HG03575 (cell line): ENCODE measurements at regions not wholly inside any gene's neighbourhood (a gene's known extent, or its start where the extent isn't known, plus 50 kb on each side); places are given as distances from the start of the nearest gene placed in this dataset.

Experiments
- ATAC-seq: cut with Tn5 transposase; IDR thresholded peaks from one replicate; pipeline ENCODE4 v1.9.1; 2021; ENCODE audit not compliant: unreplicated experiment, insufficient number of reproducible peaks, low FRiP score; ENCODE audit errors: extremely low read depth

GRCh38 chr3:168622795-168623194 is 527.1 kb upstream of the GOLIM4 start:
- ATAC-seq, result no peak

DNA sequence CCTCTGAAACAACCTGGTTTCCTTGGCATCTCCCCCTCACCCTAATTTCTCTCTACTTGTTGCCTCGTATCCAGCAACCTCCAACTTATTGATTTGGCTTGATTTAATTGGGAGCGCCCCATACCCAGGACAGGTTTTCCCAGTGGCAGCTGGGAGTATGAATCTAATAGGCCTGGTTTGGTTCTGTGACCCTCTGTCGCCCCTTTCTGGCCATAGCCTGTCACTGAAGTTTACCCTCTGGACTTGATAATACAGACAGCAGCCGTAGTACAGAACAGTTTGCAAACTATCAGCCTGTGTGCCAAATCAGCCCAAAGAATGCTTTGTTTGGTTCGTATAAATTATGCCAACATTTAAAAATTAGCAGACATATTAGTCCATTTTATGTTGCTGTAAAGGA is 525.1 kb upstream of the GOLIM4 start:
- ATAC-seq, result no peak

DNA sequence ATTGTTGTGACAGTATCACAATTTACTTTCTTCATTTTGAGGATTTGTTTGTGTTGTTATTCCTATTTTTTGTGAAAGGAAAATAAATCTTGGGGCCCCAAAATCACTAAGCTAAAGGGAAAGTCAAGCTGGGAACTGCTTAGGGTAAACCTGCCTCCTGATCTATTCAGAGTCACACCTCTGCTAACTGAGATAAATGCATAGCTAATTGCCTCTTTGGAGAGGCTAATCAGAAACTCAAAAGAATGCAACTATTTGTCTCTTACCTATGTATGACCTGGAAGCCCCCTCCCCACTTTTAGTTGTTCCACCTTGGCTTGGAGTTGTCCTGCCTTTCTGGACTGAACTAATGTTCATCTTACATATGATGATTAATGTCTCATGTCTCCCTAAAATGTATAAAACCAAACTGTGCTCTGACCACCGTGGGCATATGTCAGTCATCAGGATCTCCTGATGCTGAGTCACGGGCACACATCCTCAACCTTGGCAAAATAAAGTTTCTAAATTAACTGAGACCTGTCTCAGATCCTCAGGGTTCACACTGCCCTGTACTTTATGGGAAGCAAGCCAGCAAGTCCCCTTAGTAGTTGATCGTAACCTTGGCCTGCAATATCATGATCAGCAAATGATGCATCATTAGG is 523.2 kb upstream of the GOLIM4 start:
- no peak for ATAC-seq

DNA sequence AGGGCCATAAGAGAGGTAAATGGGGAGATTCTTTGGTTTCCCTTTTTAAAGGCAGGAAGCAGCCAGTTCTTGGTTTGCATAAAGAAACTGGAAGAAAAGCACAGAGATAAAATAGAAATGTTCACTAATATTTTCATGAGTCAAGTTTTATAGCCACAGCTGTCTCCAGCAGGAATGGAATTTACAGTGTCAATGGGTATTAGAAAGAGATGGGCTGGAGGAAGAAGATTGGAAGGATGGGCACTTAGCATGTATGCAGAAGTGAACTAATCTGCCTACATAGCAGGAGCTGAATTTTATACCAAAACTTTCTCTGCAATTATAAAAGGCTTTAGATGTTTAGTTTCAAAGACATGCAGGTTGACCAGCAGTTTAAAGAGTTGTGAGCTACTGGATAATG is 521.9 kb upstream of the GOLIM4 start:
- no peak for ATAC-seq

DNA sequence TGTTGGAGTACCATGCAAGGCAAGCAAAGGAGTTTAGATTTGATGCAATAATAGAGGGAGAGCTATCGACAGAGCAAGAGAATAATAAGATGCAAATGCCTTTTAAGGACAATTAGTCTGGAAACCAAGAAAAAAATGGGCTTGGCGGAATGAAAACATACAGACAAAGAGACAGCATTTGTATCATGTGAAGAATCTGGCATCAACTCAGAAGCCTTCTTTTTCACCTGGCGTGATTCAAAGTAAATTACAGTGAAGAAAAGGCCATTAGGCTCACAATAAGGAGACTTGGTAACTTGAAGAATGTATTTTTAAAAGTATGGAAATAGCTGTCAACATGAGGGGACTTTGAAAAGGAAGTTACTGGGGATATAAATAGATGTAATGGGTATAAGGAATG is 521.2 kb upstream of the GOLIM4 start:
- no peak for ATAC-seq

- ATAC-seq, result no peak
Measured at GRCh38 chr3:168615493-168616020, 519.8 kb upstream of the GOLIM4 start.

DNA sequence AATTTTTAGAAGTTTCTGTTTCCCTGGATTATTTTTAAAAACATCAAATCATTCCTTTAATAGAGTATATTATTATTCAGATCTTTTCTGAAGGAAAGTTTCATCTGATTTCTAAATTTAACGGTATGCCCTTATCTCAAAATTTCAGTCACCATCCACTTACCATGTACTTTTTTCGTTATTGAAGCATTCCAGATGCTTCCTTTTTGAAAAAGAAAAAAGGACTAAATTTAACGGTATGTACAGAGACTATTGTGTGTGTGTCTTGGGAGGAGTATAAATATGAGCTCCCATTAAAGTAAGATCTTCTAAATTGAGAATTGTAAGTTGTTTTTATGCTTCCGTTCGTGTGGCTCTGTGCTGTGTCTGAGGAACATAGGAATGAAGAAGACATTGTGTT is 517.4 kb upstream of the GOLIM4 start:
- ATAC-seq, result no peak

- ATAC-seq, result no peak
Measured at GRCh38 chr3:168612671-168613070, 516.9 kb upstream of the GOLIM4 start.

- ATAC-seq, result no peak
Measured at GRCh38 chr3:168611826-168612225, 516.1 kb upstream of the GOLIM4 start.

- no peak for ATAC-seq
Measured at GRCh38 chr3:168608926-168609325, 513.2 kb upstream of the GOLIM4 start.

- ATAC-seq, result no peak
Measured at GRCh38 chr3:168604767-168605166, 509.0 kb upstream of the GOLIM4 start.

- ATAC-seq, result no peak
Measured at GRCh38 chr3:168598250-168598649, 502.5 kb upstream of the GOLIM4 start.

- no peak for ATAC-seq
Measured at GRCh38 chr3:168596175-168596823, 500.6 kb upstream of the GOLIM4 start.

- no peak for ATAC-seq
Measured at GRCh38 chr3:168591587-168591986, 495.9 kb upstream of the GOLIM4 start.

GRCh38 chr3:168589376-168589775 is 493.7 kb upstream of the GOLIM4 start:
- no peak for ATAC-seq

DNA sequence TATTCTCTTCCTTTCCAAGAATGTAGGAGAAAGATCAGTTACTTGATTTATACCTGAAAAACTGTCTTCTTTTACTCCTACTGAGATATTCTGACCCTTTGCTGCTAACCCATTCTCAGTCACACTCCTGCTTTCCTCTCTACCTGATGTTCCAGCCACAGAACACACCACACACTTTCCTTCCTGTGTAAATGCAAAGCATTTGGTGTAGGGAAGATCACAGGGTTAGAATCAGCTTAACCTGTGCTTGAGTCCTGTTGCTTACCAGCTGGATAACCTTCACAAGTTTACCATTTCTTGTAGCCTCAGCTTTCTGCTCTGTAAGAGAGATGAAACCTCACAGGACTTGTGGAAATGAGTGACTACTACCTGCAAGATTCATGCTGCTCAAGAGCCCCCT is 489.8 kb upstream of the GOLIM4 start:
- ATAC-seq, result no peak

DNA sequence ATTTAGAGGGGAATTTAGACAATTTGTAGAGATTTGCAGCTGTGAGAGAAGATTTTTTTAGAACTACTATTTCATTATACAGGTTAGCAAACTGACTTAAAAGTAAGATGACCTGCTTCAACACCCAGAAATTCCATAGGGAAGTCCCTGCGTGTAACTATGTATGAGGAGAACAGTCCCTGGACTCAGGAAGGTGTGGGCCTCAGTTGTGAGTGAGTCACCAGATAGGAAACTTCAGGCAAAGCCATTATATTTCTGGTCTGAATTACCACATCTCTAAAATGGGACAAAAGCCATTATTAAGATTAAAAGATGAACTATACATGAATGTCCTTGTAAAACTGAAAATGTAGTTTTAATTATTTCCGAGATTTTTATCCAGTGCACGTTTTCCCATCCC is 488.3 kb upstream of the GOLIM4 start:
- ATAC-seq, result no peak

GRCh38 chr3:168582503-168582902 is 486.8 kb upstream of the GOLIM4 start:
- ATAC-seq, result no peak

GRCh38 chr3:168581771-168582225 is 486.1 kb upstream of the GOLIM4 start:
- no peak for ATAC-seq

DNA sequence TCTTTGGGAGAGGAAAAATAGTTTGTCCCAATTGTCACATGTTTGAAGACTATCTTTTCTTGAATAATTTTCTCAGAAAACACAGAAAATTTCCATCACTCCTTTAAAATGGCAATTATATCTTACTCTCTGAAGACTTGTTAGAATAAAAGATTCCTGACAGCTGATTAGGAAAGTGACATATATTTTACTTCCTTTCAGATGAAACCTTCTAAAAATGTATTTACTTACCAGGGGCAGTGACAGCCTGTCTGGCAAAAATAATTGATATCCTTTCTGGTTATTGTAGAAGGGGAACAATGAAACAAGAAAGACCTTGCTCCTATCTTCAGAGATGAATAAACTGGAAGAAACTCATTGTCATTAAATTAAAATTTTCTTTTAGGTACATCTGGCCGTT is 483.3 kb upstream of the GOLIM4 start:
- no peak for ATAC-seq

DNA sequence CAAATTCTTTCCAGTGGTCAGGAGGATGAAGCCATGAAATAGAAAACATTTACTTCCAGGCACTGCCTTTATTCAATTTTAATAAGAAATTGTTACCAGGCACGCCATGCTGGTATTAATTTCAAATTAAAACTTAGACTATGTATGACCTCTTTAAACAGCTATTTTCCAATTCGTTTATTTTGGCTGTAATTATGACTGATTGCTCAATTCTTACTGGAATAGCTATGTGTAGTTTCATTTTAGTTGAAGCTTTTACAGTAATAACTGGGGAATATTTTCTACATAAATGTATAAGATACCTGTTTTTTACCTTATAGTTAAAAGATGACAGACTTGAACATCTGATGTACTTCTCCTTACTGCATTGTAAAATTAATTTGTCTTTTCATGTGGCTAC is 480.0 kb upstream of the GOLIM4 start:
- ATAC-seq, result no peak
